ENCODE measurements at regions not wholly inside any gene's neighbourhood (a gene's known extent, or its start where the extent isn't known, plus 50 kb on each side); places are given as distances from the start of the nearest gene placed in this dataset.
"Not testable (repeated sequence)": the region's sequence is repeated elsewhere in the genome, so short reads cannot be mapped to it uniquely, and the experiment has no call there.

GRCh38 chr4:13922873-13923645, 295.5 kb upstream of the BOD1L1 start:
- Histone ChIP-seq H3K9me3 (ENCODE audit: control insufficient read depth in 4 of 4, low read length in 3 of 4) (no peaks in the 10 kb centered on the region), H3K4me1 (ENCODE audit: control insufficient read depth in 4 of 4, insufficient read depth in 4 of 4, low read length in 3 of 4) (no peaks in the 10 kb centered on the region), H3K9ac (ENCODE audit: low read depth in 1 of 2, low read length in 2 of 2) (no peak overlapping the region), H3K4me3 (ENCODE audit: low read depth in 1 of 3, low read length in 3 of 3) (no peak overlapping the region), H3K27me3 (ENCODE audit: control insufficient read depth in 4 of 4, insufficient read depth in 4 of 4, low read length in 3 of 4) (no peaks in the 10 kb centered on the region), H3K36me3 (ENCODE audit: control insufficient read depth in 4 of 4, insufficient read depth in 3 of 4, low read depth in 1 of 4, low read length in 3 of 4) (no peaks in the 10 kb centered on the region), H3K27ac (ENCODE audit: low read depth in 1 of 2, low read length in 2 of 2) (no peak overlapping the region)
- WGBS = 69% methylated on average over 4 of the region's 4 CpGs
- no peak for TF ChIP-seq YY1 (IDR thresholded peaks at IDR 0.05)
- TF ChIP-seq FOXA1 (IDR thresholded peaks at IDR 0.05) = no peak
- no peak for TF ChIP-seq MAX (IDR thresholded peaks at IDR 0.05)
- no peak for TF ChIP-seq CTCF (IDR thresholded peaks at IDR 0.05; ENCODE audit: low read depth, low read length, missing input control)
- no peak for TF ChIP-seq ZBTB33 (IDR thresholded peaks at IDR 0.05)
- TF ChIP-seq, protein P1, sequence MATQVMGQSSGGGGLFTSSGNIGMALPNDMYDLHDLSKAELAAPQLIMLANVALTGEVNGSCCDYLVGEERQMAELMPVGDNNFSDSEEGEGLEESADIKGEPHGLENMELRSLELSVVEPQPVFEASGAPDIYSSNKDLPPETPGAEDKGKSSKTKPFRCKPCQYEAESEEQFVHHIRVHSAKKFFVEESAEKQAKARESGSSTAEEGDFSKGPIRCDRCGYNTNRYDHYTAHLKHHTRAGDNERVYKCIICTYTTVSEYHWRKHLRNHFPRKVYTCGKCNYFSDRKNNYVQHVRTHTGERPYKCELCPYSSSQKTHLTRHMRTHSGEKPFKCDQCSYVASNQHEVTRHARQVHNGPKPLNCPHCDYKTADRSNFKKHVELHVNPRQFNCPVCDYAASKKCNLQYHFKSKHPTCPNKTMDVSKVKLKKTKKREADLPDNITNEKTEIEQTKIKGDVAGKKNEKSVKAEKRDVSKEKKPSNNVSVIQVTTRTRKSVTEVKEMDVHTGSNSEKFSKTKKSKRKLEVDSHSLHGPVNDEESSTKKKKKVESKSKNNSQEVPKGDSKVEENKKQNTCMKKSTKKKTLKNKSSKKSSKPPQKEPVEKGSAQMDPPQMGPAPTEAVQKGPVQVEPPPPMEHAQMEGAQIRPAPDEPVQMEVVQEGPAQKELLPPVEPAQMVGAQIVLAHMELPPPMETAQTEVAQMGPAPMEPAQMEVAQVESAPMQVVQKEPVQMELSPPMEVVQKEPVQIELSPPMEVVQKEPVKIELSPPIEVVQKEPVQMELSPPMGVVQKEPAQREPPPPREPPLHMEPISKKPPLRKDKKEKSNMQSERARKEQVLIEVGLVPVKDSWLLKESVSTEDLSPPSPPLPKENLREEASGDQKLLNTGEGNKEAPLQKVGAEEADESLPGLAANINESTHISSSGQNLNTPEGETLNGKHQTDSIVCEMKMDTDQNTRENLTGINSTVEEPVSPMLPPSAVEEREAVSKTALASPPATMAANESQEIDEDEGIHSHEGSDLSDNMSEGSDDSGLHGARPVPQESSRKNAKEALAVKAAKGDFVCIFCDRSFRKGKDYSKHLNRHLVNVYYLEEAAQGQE (IDR thresholded peaks at IDR 0.05) = no peak
- TF ChIP-seq RAD21 (IDR thresholded peaks at IDR 0.05) = no peak
- TF ChIP-seq FOXA2 (IDR thresholded peaks at IDR 0.05) = no peak
- no peak for TF ChIP-seq GABPA (IDR thresholded peaks at IDR 0.05 in 1 of 2, conservative IDR thresholded peaks at IDR 0.05 in 1 of 2)
- no peak for TF ChIP-seq TAF1 (conservative IDR thresholded peaks at IDR 0.05)
- no peak for DNase-seq (ENCODE audit: low spot score)

GRCh38 chr4:13924900-13925299, 297.4 kb upstream of the BOD1L1 start:
- not testable (repeated sequence) for H3K4me1 ChIP-seq (ENCODE audit: control insufficient read depth in 4 of 4, insufficient read depth in 4 of 4, low read length in 3 of 4); H3K36me3 ChIP-seq (ENCODE audit: control insufficient read depth in 4 of 4, insufficient read depth in 3 of 4, low read depth in 1 of 4, low read length in 3 of 4); H3K9me3 ChIP-seq (ENCODE audit: control insufficient read depth in 4 of 4, low read length in 3 of 4); H3K27me3 ChIP-seq (ENCODE audit: control insufficient read depth in 4 of 4, insufficient read depth in 4 of 4, low read length in 3 of 4); H3K9ac ChIP-seq (ENCODE audit: low read depth in 1 of 2, low read length in 2 of 2); H3K27ac ChIP-seq (ENCODE audit: low read depth in 1 of 2, low read length in 2 of 2); H3K4me3 ChIP-seq (ENCODE audit: low read depth in 1 of 3, low read length in 3 of 3); DNase-seq (ENCODE audit: low spot score)
- WGBS = no CpG with 5 or more reads among the region's 1 CpG

Data from liver (tissue), 8 donors.